Mammary epithelial cell (primary cell): ENCODE measurements at regions not wholly inside any gene's neighbourhood (a gene's known extent, or its start where the extent isn't known, plus 50 kb on each side); places are given as distances from the start of the nearest gene placed in this dataset.
"Not testable (repeated sequence)": the region's sequence is repeated elsewhere in the genome, so short reads cannot be mapped to it uniquely, and the experiment has no call there.

ENCODE experiments used
- CTCF ChIP-seq, 2 donors: IDR thresholded peaks in 1 of 2; conservative IDR thresholded peaks in 1 of 2; 2 replicates each; pipeline ENCODE4 v1.5.1; 2011 to 2012; ENCODE audit warnings: inconsistent platforms in 2 of 2, low read length in 2 of 2, mild to moderate bottlenecking in 2 of 2, control low read depth in 1 of 2, low read depth in 1 of 2; ENCODE audit not compliant: insufficient read depth in 1 of 2; ENCODE audit errors: extremely low read depth in 1 of 2
- EZH2 ChIP-seq: IDR thresholded peaks from 2 replicates; pipeline ENCODE4 v1.6.1; 2012; ENCODE audit warnings: low read length, inconsistent platforms, borderline replicate concordance

GRCh38 chrX:25771853-25772252 is 366.3 kb upstream of the MAGEB18 start:
- TF ChIP-seq CTCF (conservative IDR thresholded peaks at IDR 0.05 in 1 of 2, IDR thresholded peaks at IDR 0.05 in 1 of 2; ENCODE audit: extremely low read depth in 1 of 2, insufficient read depth in 1 of 2, low read depth in 1 of 2, low read length in 2 of 2); EZH2: not testable (repeated sequence)
